H9 (cell line): ENCODE measurements at regions not wholly inside any gene's neighbourhood (a gene's known extent, or its start where the extent isn't known, plus 50 kb on each side); places are given as distances from the start of the nearest gene placed in this dataset.

Source experiments
- DNase-seq: peaks from one replicate; pipeline ENCODE4 v3.0.0-alpha.2; 2017
- H2AFZ ChIP-seq: one replicate; pipeline ENCODE4 v1.6.1; 2013; ENCODE audit warnings: mild to moderate bottlenecking, low read length, control low read depth, moderate library complexity
- H2AK5ac ChIP-seq: 2 replicates; pipeline ENCODE4 v1.6.1; 2013; ENCODE audit warnings: low read length, control low read depth, mixed read lengths; ENCODE audit not compliant: insufficient read length
- H2BK120ac ChIP-seq: one replicate; pipeline ENCODE4 v1.6.1; 2013; ENCODE audit warnings: low read depth, mild to moderate bottlenecking, low read length, control low read depth, inconsistent platforms; ENCODE audit not compliant: poor library complexity, severe bottlenecking
- H2BK12ac ChIP-seq: 2 replicates; pipeline ENCODE4 v1.6.1; 2013; ENCODE audit warnings: low read length, control low read depth, mixed read lengths, low read depth; ENCODE audit not compliant: insufficient read length
- H2BK15ac ChIP-seq: 2 replicates; pipeline ENCODE4 v1.6.1; 2013; ENCODE audit warnings: low read depth, low read length, control low read depth
- H2BK20ac ChIP-seq: one replicate; pipeline ENCODE4 v1.6.1; 2013; ENCODE audit warnings: low read depth, mild to moderate bottlenecking, low read length, control low read depth, inconsistent platforms; ENCODE audit not compliant: poor library complexity, severe bottlenecking
- H2BK5ac ChIP-seq: 2 replicates; pipeline ENCODE4 v1.6.1; 2013; ENCODE audit warnings: low read length, control low read depth, mixed read lengths; ENCODE audit not compliant: insufficient read length
- H3K14ac ChIP-seq: 2 replicates; pipeline ENCODE4 v1.6.1; 2013; ENCODE audit warnings: low read length, control low read depth; ENCODE audit not compliant: insufficient read depth
- H3K18ac ChIP-seq: 2 replicates; pipeline ENCODE4 v1.6.1; 2013; ENCODE audit warnings: low read depth, mild to moderate bottlenecking, mixed read lengths, low read length, control low read depth; ENCODE audit not compliant: insufficient read length
- H3K23ac ChIP-seq: 2 replicates; pipeline ENCODE4 v1.6.1; 2013; ENCODE audit warnings: low read length, control low read depth, mixed read lengths, low read depth; ENCODE audit not compliant: insufficient read length
- H3K23me2 ChIP-seq: 2 replicates; pipeline ENCODE4 v1.6.1; 2013; ENCODE audit warnings: low read depth, mild to moderate bottlenecking, mixed read lengths, low read length, control low read depth; ENCODE audit not compliant: insufficient read length, poor library complexity, severe bottlenecking
- H3K27ac ChIP-seq: 2 replicates; pipeline ENCODE4 v1.5.1; 2013; ENCODE audit warnings: low read length, control low read depth, mixed read lengths, low read depth; ENCODE audit not compliant: insufficient read length
- H3K27me3 ChIP-seq: 2 replicates; pipeline ENCODE4 v1.6.1; 2013; ENCODE audit warnings: low read length, control low read depth, inconsistent platforms; ENCODE audit not compliant: insufficient read depth
- H3K4ac ChIP-seq: 2 replicates; pipeline ENCODE4 v1.6.1; 2013; ENCODE audit warnings: low read depth, mild to moderate bottlenecking, control low read depth, inconsistent platforms, low read length, moderate library complexity
- H3K4me1 ChIP-seq: 2 replicates; pipeline ENCODE4 v1.6.1; 2013; ENCODE audit warnings: low read length, control low read depth, inconsistent platforms; ENCODE audit not compliant: insufficient read depth
- H3K4me2 ChIP-seq: 2 replicates; pipeline ENCODE4 v1.6.1; 2013; ENCODE audit warnings: low read length, control low read depth, mixed read lengths; ENCODE audit not compliant: insufficient read length, insufficient read depth
- H3K56ac ChIP-seq: 2 replicates; pipeline ENCODE4 v1.6.1; 2013; ENCODE audit warnings: low read depth, mild to moderate bottlenecking, mixed read lengths, low read length, control low read depth; ENCODE audit not compliant: insufficient read length
- H3K79me1 ChIP-seq: 2 replicates; pipeline ENCODE4 v1.6.1; 2013; ENCODE audit warnings: low read depth, mild to moderate bottlenecking, moderate library complexity, low read length, control low read depth, inconsistent platforms; ENCODE audit not compliant: insufficient read depth, poor library complexity, severe bottlenecking
- H3K79me2 ChIP-seq: 2 replicates; pipeline ENCODE4 v1.6.1; 2013; ENCODE audit warnings: low read length, control low read depth, inconsistent platforms; ENCODE audit not compliant: insufficient read depth
- H3K9ac ChIP-seq: 2 replicates; pipeline ENCODE4 v1.6.1; 2013; ENCODE audit warnings: low read length, control low read depth, mixed read lengths; ENCODE audit not compliant: insufficient read length; ENCODE audit errors: extremely low read depth
- H3K9me3 ChIP-seq: one replicate; pipeline ENCODE4 v1.6.1; 2013; ENCODE audit warnings: low read depth, low read length, inconsistent platforms; ENCODE audit not compliant: control insufficient read depth
- H3T11ph ChIP-seq: one replicate; pipeline ENCODE4 v1.6.1; 2013; ENCODE audit warnings: mild to moderate bottlenecking, low read length, control low read depth, inconsistent platforms
- H4K20me1 ChIP-seq: one replicate; pipeline ENCODE4 v1.6.1; 2013; ENCODE audit not compliant: control insufficient read depth, insufficient read length, insufficient read depth
- H4K5ac ChIP-seq: 2 replicates; pipeline ENCODE4 v1.6.1; 2013; ENCODE audit warnings: low read depth, mild to moderate bottlenecking, mixed read lengths, low read length, control low read depth; ENCODE audit not compliant: insufficient read length
- H4K8ac ChIP-seq: replicated peaks from 2 replicates; pipeline ENCODE4 v1.6.1; 2013; ENCODE audit warnings: low read length, control low read depth, mixed read lengths, low read depth; ENCODE audit not compliant: insufficient read length
- H4K91ac ChIP-seq: 2 replicates; pipeline ENCODE4 v1.6.1; 2013; ENCODE audit warnings: low read depth, mild to moderate bottlenecking, moderate library complexity, mixed read lengths, low read length, control low read depth; ENCODE audit not compliant: insufficient read length
- H3K27ac Mint-ChIP-seq, 3 experiments: 2 replicates in 2 of 3; 3 replicates in 1 of 3; pipeline ENCODE4 v1.8.0; 2020 to 2021; ENCODE audit warnings: mixed read lengths in 3 of 3, mild to moderate bottlenecking in 1 of 3, moderate library complexity in 1 of 3
- H3K27me3 Mint-ChIP-seq: 2 replicates; pipeline ENCODE4 v1.8.0; 2021; ENCODE audit warnings: low read depth, mild to moderate bottlenecking, moderate library complexity, mixed read lengths
- H3K36me3 Mint-ChIP-seq, 3 experiments: 2 replicates in 2 of 3; 3 replicates in 1 of 3; pipeline ENCODE4 v1.8.0; 2020 to 2021; ENCODE audit warnings: low read depth in 3 of 3, mixed read lengths in 3 of 3; ENCODE audit not compliant: insufficient read depth in 1 of 3
- H3K4me1 Mint-ChIP-seq, 2 experiments: 2 replicates each; pipeline ENCODE4 v1.8.0; 2020; ENCODE audit warnings: mixed read lengths in 2 of 2
- H3K4me3 Mint-ChIP-seq, 2 experiments: 2 replicates in 1 of 2; 3 replicates in 1 of 2; pipeline ENCODE4 v1.8.0; 2020 to 2021; ENCODE audit warnings: mild to moderate bottlenecking in 2 of 2, mixed read lengths in 2 of 2, moderate library complexity in 1 of 2
- H3K9me3 Mint-ChIP-seq, 2 experiments: 2 replicates in 1 of 2; 3 replicates in 1 of 2; pipeline ENCODE4 v1.8.0; 2020; ENCODE audit warnings: mild to moderate bottlenecking in 2 of 2, mixed read lengths in 2 of 2, moderate library complexity in 1 of 2
- CTCF ChIP-seq: fragments of 200-600 bp; sonication (generic); conservative IDR thresholded peaks from 3 replicates; pipeline ENCODE4 v1.8.0; 2021; ENCODE audit warnings: antibody characterized with exemption, mild to moderate bottlenecking
- WGBS: extraction: QIAGEN DNeasy Blood & Tissue Kit; methylation state at CpG from one replicate; pipeline ENCODE4 v1.1.7; 2013; ENCODE audit warnings: missing lambda C conversion rate, low lambda C conversion rate, mixed read lengths; ENCODE audit not compliant: insufficient read length; ENCODE audit errors: extremely low coverage; 5-methylcytosine and 5-hydroxymethylcytosine counted together

DNA sequence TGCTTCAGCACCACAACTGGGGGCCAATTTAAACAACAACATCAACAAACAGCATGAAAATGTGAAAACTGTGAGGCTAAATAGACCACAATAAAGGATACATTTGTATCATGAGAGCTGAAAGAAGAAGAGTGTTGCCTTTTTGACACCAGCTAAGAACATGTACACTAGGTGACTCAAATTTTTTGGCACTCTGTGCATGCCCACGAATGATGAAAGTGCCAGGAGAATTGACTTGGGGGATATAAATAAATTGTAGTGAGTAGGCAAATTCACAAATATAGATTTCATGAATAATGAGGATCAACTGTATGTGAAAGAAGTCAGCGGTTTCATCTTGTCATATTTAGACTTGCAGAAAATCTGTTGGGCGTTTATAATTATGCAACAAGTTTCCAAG, 1388.0 kb upstream of the LRRTM1 start:
- no peak for DNase-seq
- H3K79me1 ChIP-seq = no peaks in the 10 kb centered on the region
- no peak overlapping the region for H4K5ac ChIP-seq
- Mint-ChIP-seq H3K4me1 (no peaks in the 10 kb centered on the region), H3K27me3 (no peaks in the 10 kb centered on the region), H3K9me3 (no peaks in the 10 kb centered on the region), H3K27ac (no peak overlapping the region; a peak in 1 of 7 replicates), H3K36me3 (no peaks in the 10 kb centered on the region; a peak in 1 of 7 replicates), H3K4me3 (no peak overlapping the region)
- no peak overlapping the region for H3K27ac ChIP-seq
- no peak overlapping the region for H3K14ac ChIP-seq
- no peak overlapping the region for H3K4me2 ChIP-seq
- no peak overlapping the region for H2BK20ac ChIP-seq
- no peak overlapping the region for H3K9ac ChIP-seq
- no peak overlapping the region for H4K91ac ChIP-seq
- no peak overlapping the region for H2BK5ac ChIP-seq
- TF ChIP-seq CTCF = no peak
- H3K56ac ChIP-seq = no peak overlapping the region
- H4K8ac ChIP-seq = no peak overlapping the region
- H3T11ph ChIP-seq = no peak overlapping the region
- H3K79me2 ChIP-seq = no peaks in the 10 kb centered on the region
- WGBS = no CpG with 5 or more reads among the region's 3 CpGs
- no peaks in the 10 kb centered on the region for H3K23me2 ChIP-seq
- no peak overlapping the region for H2BK12ac ChIP-seq
- H4K20me1 ChIP-seq = no peaks in the 10 kb centered on the region
- H3K9me3 ChIP-seq = no peaks in the 10 kb centered on the region
- no peak overlapping the region for H3K4ac ChIP-seq
- H2BK120ac ChIP-seq = no peak overlapping the region
- H3K23ac ChIP-seq = no peak overlapping the region
- H2AFZ ChIP-seq = no peak overlapping the region
- H2AK5ac ChIP-seq = no peak overlapping the region
- no peak overlapping the region for H2BK15ac ChIP-seq
- no peaks in the 10 kb centered on the region for H3K4me1 ChIP-seq
- H3K27me3 ChIP-seq = no peaks in the 10 kb centered on the region
- no peak overlapping the region for H3K18ac ChIP-seq
